K562 (cell line): ENCODE measurements at regions not wholly inside any gene's neighbourhood (a gene's known extent, or its start where the extent isn't known, plus 50 kb on each side); places are given as distances from the start of the nearest gene placed in this dataset.
A peak's percentile ranks its signal among the peaks of the same experiment; 100 is the strongest.

Experiments used
- CBX2 ChIP-seq: fragments of 200-600 bp; sonication (generic); IDR thresholded peaks from one replicate; pipeline ENCODE4 v1.6.1; 2012; ENCODE audit warnings: mild to moderate bottlenecking, low read length, inconsistent platforms; ENCODE audit not compliant: insufficient read depth, poor library complexity, severe bottlenecking
- EGR1 ChIP-seq: fragments of 450-650 bp; conservative IDR thresholded peaks from 2 replicates; pipeline ENCODE4 v1.6.1; 2017; ENCODE audit warnings: mild to moderate bottlenecking
- HOXB6 ChIP-seq: fragments of 250-450 bp; sonication (Bioruptor Pico); IDR thresholded peaks from 2 replicates; pipeline ENCODE4 v1.5.1; 2022; ENCODE audit warnings: mild to moderate bottlenecking, borderline replicate concordance
- MYBL2 ChIP-seq, 2 experiments: fragments of 450-650 bp in 1 of 2; sonication (generic) in 1 of 2; formaldehyde crosslinking in 1 of 2; IDR thresholded peaks; 2 replicates each; pipeline versions ENCODE4 v1.6.1 to v1.8.1; 2017 to 2022; ENCODE audit warnings: borderline replicate concordance in 1 of 2, inconsistent platforms in 1 of 2, low read depth in 1 of 2, mild to moderate bottlenecking in 1 of 2, missing genetic modification reagents in 1 of 2, moderate library complexity in 1 of 2
- MYC ChIP-seq, 2 experiments: fragments of 250-450 bp in 1 of 2; sonication (Bioruptor Pico) in 1 of 2; IDR thresholded peaks; 2 replicates each; pipeline versions ENCODE4 v1.5.1 to v1.6.1; 2012 to 2021; ENCODE audit warnings: low read depth in 2 of 2, borderline replicate concordance in 1 of 2, improper control_type of control experiment in 1 of 2, low read length in 1 of 2, mild to moderate bottlenecking in 1 of 2, moderate library complexity in 1 of 2
- NFE2 ChIP-seq: IDR thresholded peaks from 2 replicates; pipeline ENCODE4 v1.6.1; 2014; ENCODE audit warnings: antibody characterized with exemption, low read depth
- RBBP5 ChIP-seq: fragments of 200-600 bp; sonication (generic); IDR thresholded peaks from 2 replicates; pipeline ENCODE4 v1.6.1; 2012; ENCODE audit warnings: borderline replicate concordance, mild to moderate bottlenecking, low read length, control low read depth, inconsistent platforms; ENCODE audit not compliant: insufficient read depth, poor library complexity, severe bottlenecking
- SP2 ChIP-seq: IDR thresholded peaks from 2 replicates; pipeline ENCODE4 v1.6.1; 2011; ENCODE audit warnings: mild to moderate bottlenecking, low read depth, low read length, moderate library complexity; ENCODE audit not compliant: poor library complexity, severe bottlenecking; ENCODE audit errors: extremely low read depth
- STAG1 ChIP-seq: sonication (generic); formaldehyde crosslinking; IDR thresholded peaks from 2 replicates; pipeline ENCODE4 v1.5.0; 2020; ENCODE audit warnings: missing genetic modification reagents, borderline replicate concordance
- ZNF3 ChIP-seq: fragments of 250-450 bp; sonication (Bioruptor Pico); IDR thresholded peaks from 2 replicates; pipeline ENCODE4 v1.5.0; 2021; ENCODE audit warnings: mild to moderate bottlenecking, moderate library complexity
- TF ChIP-seq, protein P1 (sequence below): IDR thresholded peaks from 2 replicates; pipeline ENCODE4 v1.6.1; 2012; ENCODE audit warnings: low read depth, low read length, improper control_type of control experiment, borderline replicate concordance
- TF ChIP-seq, protein P2 (sequence below), 2 experiments: fragments of 450-650 bp in 1 of 2; sonication (generic) in 1 of 2; formaldehyde crosslinking in 1 of 2; IDR thresholded peaks in 1 of 2; conservative IDR thresholded peaks in 1 of 2; 2 replicates each; pipeline versions ENCODE4 v1.6.1 to v1.8.1; 2016 to 2023; ENCODE audit warnings: mild to moderate bottlenecking in 2 of 2, moderate library complexity in 2 of 2, inconsistent platforms in 1 of 2, missing genetic modification reagents in 1 of 2

DNA sequence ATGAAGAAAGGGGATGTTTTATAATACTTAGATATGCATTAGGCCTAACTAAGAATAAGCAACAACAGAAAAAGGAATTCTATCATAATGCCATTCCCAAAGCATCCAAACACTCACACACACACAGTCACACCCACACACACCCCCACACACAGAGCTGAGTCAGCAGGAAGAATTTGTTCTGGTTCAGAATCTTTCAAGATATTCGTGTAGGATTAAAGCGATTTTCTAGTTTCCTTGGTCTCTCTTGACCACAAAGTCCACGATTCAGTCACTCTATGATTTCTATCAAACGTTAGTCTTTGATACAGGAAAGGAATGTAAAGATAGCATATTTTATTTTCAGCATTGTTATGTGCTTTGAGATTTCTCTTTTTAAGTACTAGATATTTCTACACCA, 382.6 kb upstream of the DCN start (continued):
- TF ChIP-seq ZNF3 (no peak), MYBL2 (IDR thresholded peaks at IDR 0.05; ENCODE audit: low read depth) (no peak), MYBL2 (CRISPR knock-in tag; IDR thresholded peaks at IDR 0.05; ENCODE audit: borderline replicate concordance) (no peak), CBX2 (no peak), RBBP5 (no peak), HOXB6 (no peak), MYC (IDR thresholded peaks at IDR 0.05; ENCODE audit: low read depth, low read length) (no peak), MYC (CRISPR knock-in tag; IDR thresholded peaks at IDR 0.05; ENCODE audit: borderline replicate concordance, low read depth) (no peak), EGR1 (peak; percentile 98), SP2 (no peak), STAG1 (CRISPR knock-in tag) (no peak), NFE2 (peak; percentile 69)
- TF ChIP-seq, protein P1, sequence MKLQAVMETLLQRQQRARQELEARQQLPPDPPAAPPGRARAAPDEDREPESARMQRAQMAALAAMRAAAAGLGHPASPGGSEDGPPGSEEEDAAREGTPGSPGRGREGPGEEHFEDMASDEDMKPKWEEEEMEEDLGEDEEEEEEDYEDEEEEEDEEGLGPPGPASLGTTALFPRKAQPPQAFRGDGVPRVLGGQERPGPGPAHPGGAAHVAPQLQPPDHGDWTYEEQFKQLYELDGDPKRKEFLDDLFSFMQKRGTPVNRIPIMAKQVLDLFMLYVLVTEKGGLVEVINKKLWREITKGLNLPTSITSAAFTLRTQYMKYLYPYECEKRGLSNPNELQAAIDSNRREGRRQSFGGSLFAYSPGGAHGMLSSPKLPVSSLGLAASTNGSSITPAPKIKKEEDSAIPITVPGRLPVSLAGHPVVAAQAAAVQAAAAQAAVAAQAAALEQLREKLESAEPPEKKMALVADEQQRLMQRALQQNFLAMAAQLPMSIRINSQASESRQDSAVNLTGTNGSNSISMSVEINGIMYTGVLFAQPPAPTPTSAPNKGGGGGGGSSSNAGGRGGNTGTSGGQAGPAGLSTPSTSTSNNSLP: 0 out of 2 replicates have a peak, but pooled peaks have one; percentile 35
- TF ChIP-seq, protein P2, sequence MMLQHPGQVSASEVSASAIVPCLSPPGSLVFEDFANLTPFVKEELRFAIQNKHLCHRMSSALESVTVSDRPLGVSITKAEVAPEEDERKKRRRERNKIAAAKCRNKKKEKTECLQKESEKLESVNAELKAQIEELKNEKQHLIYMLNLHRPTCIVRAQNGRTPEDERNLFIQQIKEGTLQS (IDR thresholded peaks at IDR 0.05): peak; percentile 25; the same call in 1 of the 2 replicates
- TF ChIP-seq, protein P2 (CRISPR knock-in tag; conservative IDR thresholded peaks at IDR 0.05): no peak
